ENCODE measurements at regions not wholly inside any gene's neighbourhood (a gene's known extent, or its start where the extent isn't known, plus 50 kb on each side); places are given as distances from the start of the nearest gene placed in this dataset.

- peaks cover 6% of the 10 kb centered on the region for H3K36me3 Mint-ChIP-seq
- no peaks in the 10 kb centered on the region for H3K36me3 ChIP-seq
- no peaks in the 10 kb centered on the region for H3K27me3 Mint-ChIP-seq (ENCODE audit: insufficient read depth, low read depth)
- H3K9me3 Mint-ChIP-seq = peaks cover 10% of the 10 kb centered on the region
- no peak for DNase-seq (ENCODE audit: low spot score)
- peaks cover 18% of the 10 kb centered on the region for H3K4me1 ChIP-seq
- no peak overlapping the region for H3K27ac Mint-ChIP-seq
- H2AFZ ChIP-seq (replicated peaks) = no peak overlapping the region
- no peak overlapping the region for H3K4me3 ChIP-seq
- no peak overlapping the region for H3K4me2 ChIP-seq
- no peak overlapping the region for H3K27ac ChIP-seq
- peaks cover 38% of the 10 kb centered on the region for H3K4me1 Mint-ChIP-seq
- no peaks in the 10 kb centered on the region for H3F3A ChIP-seq (ENCODE audit: low read depth)
- no peaks in the 10 kb centered on the region for H4K20me1 ChIP-seq (ENCODE audit: low read depth)
- TF ChIP-seq, protein P1, sequence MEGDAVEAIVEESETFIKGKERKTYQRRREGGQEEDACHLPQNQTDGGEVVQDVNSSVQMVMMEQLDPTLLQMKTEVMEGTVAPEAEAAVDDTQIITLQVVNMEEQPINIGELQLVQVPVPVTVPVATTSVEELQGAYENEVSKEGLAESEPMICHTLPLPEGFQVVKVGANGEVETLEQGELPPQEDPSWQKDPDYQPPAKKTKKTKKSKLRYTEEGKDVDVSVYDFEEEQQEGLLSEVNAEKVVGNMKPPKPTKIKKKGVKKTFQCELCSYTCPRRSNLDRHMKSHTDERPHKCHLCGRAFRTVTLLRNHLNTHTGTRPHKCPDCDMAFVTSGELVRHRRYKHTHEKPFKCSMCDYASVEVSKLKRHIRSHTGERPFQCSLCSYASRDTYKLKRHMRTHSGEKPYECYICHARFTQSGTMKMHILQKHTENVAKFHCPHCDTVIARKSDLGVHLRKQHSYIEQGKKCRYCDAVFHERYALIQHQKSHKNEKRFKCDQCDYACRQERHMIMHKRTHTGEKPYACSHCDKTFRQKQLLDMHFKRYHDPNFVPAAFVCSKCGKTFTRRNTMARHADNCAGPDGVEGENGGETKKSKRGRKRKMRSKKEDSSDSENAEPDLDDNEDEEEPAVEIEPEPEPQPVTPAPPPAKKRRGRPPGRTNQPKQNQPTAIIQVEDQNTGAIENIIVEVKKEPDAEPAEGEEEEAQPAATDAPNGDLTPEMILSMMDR (IDR thresholded peaks at IDR 0.05) = no peak
- no peak for TF ChIP-seq EZH2phosphoT487 (IDR thresholded peaks at IDR 0.05)
- TF ChIP-seq EZH2 (IDR thresholded peaks at IDR 0.05) = no peak
- no peaks in the 10 kb centered on the region for H3K79me2 ChIP-seq (ENCODE audit: low read depth)
- H3K4me3 Mint-ChIP-seq = no peak overlapping the region
- no peaks in the 10 kb centered on the region for H3K9me3 ChIP-seq (ENCODE audit: low read depth)
- no peak overlapping the region for H3K9ac ChIP-seq
- no peaks in the 10 kb centered on the region for H3K27me3 ChIP-seq
Observed at GRCh38 chr6:139858429-139858828, 484.0 kb upstream of the CITED2 start.

GRCh38 chr6:139857143-139857542 is 482.7 kb upstream of the CITED2 start:
- Mint-ChIP-seq H3K27ac (no peak overlapping the region), H3K9me3 (peaks cover 7% of the 10 kb centered on the region), H3K4me1 (peaks cover 47% of the 10 kb centered on the region), H3K36me3 (peaks cover 3% of the 10 kb centered on the region), H3K27me3 (ENCODE audit: insufficient read depth, low read depth) (no peaks in the 10 kb centered on the region), H3K4me3 (no peak overlapping the region)
- H3K9ac ChIP-seq = no peak overlapping the region
- no peaks in the 10 kb centered on the region for H3K79me2 ChIP-seq (ENCODE audit: low read depth)
- no peaks in the 10 kb centered on the region for H3F3A ChIP-seq (ENCODE audit: low read depth)
- H3K36me3 ChIP-seq = no peaks in the 10 kb centered on the region
- no peak overlapping the region for H3K4me3 ChIP-seq
- no peak for DNase-seq (ENCODE audit: low spot score)
- no peaks in the 10 kb centered on the region for H3K27me3 ChIP-seq
- no peaks in the 10 kb centered on the region for H4K20me1 ChIP-seq (ENCODE audit: low read depth)
- no peak overlapping the region for H3K4me2 ChIP-seq
- TF ChIP-seq EZH2 (IDR thresholded peaks at IDR 0.05) (no peak), EZH2phosphoT487 (IDR thresholded peaks at IDR 0.05) (no peak)
- TF ChIP-seq, protein P1 (IDR thresholded peaks at IDR 0.05) = no peak
- H3K9me3 ChIP-seq (ENCODE audit: low read depth) = no peaks in the 10 kb centered on the region
- peaks cover 18% of the 10 kb centered on the region for H3K4me1 ChIP-seq
- H2AFZ ChIP-seq (replicated peaks) = no peak overlapping the region
- no peak overlapping the region for H3K27ac ChIP-seq

- peaks cover 47% of the 10 kb centered on the region for H3K4me1 Mint-ChIP-seq
- no peak overlapping the region for H3K4me3 Mint-ChIP-seq
- H3K9ac ChIP-seq = no peak overlapping the region
Observed at GRCh38 chr6:139856562-139856961, 482.1 kb upstream of the CITED2 start.

More at GRCh38 chr6:139856562-139856961, 482.1 kb upstream of the CITED2 start:
- H2AFZ ChIP-seq (replicated peaks) = no peak overlapping the region
- H3K9me3 Mint-ChIP-seq = peaks cover 9% of the 10 kb centered on the region
- peak overlapping the region; percentile 79 for H3K27ac Mint-ChIP-seq
- no peaks in the 10 kb centered on the region for H3K27me3 ChIP-seq
- no peak overlapping the region for H3K27ac ChIP-seq
- TF ChIP-seq, protein P1 (IDR thresholded peaks at IDR 0.05) = no peak
- no peak for TF ChIP-seq EZH2 (IDR thresholded peaks at IDR 0.05)
- no peak for TF ChIP-seq EZH2phosphoT487 (IDR thresholded peaks at IDR 0.05)
- H3K79me2 ChIP-seq (ENCODE audit: low read depth) = no peaks in the 10 kb centered on the region
- H3K9me3 ChIP-seq (ENCODE audit: low read depth) = no peaks in the 10 kb centered on the region
- no peak overlapping the region for H3K4me3 ChIP-seq
- H3K4me2 ChIP-seq = no peak overlapping the region
- no peaks in the 10 kb centered on the region for H3F3A ChIP-seq (ENCODE audit: low read depth)
- no peaks in the 10 kb centered on the region for H3K36me3 ChIP-seq
- H3K27me3 Mint-ChIP-seq (ENCODE audit: insufficient read depth, low read depth) = no peaks in the 10 kb centered on the region
- H3K36me3 Mint-ChIP-seq = peaks cover 3% of the 10 kb centered on the region
- H3K4me1 ChIP-seq = peaks cover 18% of the 10 kb centered on the region
- no peak for DNase-seq (ENCODE audit: low spot score)
- H4K20me1 ChIP-seq (ENCODE audit: low read depth) = no peaks in the 10 kb centered on the region
